GM08714 (cell line): ENCODE measurements at regions not wholly inside any gene's neighbourhood (a gene's known extent, or its start where the extent isn't known, plus 50 kb on each side); places are given as distances from the start of the nearest gene placed in this dataset.
"Not testable (repeated sequence)": the region's sequence is repeated elsewhere in the genome, so short reads cannot be mapped to it uniquely, and the experiment has no call there.

Experiments
- H3K4me3 ChIP-seq: fragments of 200-500 bp; sonication (Bioruptor generic); 2 replicates; pipeline ENCODE4 v1.5.1; 2014; ENCODE audit warnings: mild to moderate bottlenecking, low read length, inconsistent platforms
- ZNF274 ChIP-seq: IDR thresholded peaks from 2 replicates; pipeline ENCODE4 v1.6.1; 2012; ENCODE audit warnings: mild to moderate bottlenecking, low read depth, low read length

DNA sequence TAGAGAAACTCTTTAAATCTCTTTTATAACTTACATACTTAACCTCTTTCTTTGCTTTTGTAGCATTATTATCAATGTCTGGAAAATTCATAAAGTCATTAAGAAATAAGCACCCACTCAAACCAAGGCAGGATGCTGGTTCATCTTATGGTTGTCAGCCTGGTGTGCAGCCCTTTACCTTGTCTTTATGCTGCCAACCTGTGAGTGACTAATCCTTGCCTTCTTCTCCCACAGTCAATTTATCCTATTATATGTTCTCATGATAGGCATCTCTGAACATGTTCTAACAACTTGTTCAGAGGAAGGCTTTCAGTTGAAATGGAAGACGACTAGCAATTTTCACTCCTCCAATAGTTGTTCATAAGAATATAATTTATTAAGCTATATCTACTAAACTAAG is 186.9 kb upstream of the CAND1 start:
- no peak for TF ChIP-seq ZNF274
- H3K4me3 ChIP-seq: no peak overlapping the region

DNA sequence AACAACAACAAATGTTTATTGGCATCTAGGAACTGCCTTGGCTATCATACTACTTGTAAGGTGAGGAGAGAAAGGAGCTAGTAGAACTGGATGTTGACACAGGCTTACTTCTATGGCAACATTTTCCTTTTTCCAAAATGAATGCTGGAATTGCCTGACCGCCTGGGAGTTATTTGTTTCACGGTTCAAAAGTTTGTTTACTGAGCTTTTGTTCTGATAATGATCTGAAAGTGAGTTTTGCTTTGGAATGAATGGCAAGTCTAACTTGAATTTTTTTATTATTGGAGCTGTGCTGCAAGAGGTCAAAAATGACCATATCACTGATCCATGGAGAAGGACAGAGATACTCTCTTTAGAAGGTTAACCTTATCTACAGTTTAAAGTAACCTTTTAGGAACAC is 183.5 kb upstream of the CAND1 start:
- TF ChIP-seq ZNF274: no peak
- no peak overlapping the region for H3K4me3 ChIP-seq

GRCh38 chr12:67086116-67086515 is 183.0 kb upstream of the CAND1 start:
- H3K4me3 ChIP-seq: no peak overlapping the region
- TF ChIP-seq ZNF274: no peak

DNA sequence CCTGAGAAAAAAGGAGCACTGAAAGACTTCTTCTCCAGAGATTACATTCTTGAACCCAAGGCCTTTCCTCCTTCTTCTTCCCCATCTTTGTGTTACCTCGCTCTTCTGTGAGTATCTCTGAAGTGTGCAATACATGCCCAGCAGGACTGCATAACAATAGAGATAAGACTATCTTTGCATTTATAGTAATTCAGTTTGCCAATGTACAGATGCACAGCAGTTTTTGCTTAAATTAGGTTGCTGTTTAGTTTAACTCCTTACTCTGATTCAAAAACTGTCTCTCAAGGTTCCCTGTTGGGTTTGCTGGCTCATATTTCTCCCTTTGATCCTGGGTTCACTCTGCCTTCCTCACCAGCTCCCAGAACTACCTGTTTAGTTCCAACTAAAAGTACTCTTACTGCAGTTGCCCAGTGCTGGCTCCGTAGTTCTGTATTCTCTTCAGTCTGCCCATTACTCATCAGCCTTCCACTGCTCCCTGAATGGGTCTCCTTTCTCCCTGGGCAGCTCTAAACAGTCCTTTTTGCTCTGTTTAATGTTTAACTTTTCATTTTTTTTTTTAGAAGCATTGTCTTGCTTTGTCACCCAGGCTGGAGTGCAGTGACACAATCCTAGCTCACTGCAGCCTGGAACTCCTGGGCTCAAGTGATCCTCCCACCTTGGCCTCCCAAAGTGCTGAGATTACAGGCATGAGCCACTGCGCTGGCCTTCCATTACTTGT is 180.6 kb upstream of the CAND1 start:
- no peak for TF ChIP-seq ZNF274

DNA sequence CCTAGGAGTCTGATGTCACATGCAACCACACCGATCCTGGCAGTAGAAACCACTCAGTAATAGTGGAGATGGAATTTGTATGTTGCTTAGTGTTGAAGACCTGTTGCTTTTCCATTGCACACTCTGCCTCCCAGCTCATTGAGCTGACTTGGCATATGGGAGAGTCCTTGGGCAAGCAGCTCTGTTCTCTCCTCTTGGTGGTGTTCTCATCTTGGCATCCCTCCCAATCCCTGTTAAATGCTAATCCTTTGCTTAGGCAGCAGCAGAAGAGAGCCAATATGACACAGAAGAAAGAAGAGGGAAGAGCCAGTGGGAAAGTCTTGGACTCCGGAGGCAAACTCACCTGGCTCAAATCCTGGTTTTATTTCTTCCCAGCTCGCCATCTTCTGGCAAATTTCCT is 178.0 kb upstream of the CAND1 start:
- no peak for TF ChIP-seq ZNF274
- H3K4me3 ChIP-seq: no peak overlapping the region

More for the DNA sequence above, 180.6 kb upstream of the CAND1 start:
- no peak overlapping the region for H3K4me3 ChIP-seq

DNA sequence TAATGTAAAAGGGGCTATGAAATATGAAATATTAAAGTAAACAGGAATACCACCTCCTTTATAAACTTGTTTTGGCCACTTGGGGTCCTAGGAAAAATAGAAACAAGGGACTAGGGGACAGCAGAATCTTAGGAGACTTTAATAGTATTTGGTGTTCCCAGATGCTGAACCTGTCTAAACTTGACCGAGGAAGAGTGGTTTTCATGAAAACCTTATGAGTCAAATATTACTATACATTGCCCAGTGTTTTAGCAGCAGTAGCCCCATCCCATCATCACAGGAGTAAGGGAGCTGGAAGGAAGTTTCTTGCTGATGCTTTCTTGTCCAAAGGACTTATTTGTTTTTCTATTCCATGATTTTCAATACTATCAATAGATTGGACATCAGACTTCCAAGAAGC is 177.5 kb upstream of the CAND1 start:
- no peak for TF ChIP-seq ZNF274
- no peak overlapping the region for H3K4me3 ChIP-seq

GRCh38 chr12:67092934-67093333 is 176.2 kb upstream of the CAND1 start:
- H3K4me3 ChIP-seq: not testable (repeated sequence)

DNA sequence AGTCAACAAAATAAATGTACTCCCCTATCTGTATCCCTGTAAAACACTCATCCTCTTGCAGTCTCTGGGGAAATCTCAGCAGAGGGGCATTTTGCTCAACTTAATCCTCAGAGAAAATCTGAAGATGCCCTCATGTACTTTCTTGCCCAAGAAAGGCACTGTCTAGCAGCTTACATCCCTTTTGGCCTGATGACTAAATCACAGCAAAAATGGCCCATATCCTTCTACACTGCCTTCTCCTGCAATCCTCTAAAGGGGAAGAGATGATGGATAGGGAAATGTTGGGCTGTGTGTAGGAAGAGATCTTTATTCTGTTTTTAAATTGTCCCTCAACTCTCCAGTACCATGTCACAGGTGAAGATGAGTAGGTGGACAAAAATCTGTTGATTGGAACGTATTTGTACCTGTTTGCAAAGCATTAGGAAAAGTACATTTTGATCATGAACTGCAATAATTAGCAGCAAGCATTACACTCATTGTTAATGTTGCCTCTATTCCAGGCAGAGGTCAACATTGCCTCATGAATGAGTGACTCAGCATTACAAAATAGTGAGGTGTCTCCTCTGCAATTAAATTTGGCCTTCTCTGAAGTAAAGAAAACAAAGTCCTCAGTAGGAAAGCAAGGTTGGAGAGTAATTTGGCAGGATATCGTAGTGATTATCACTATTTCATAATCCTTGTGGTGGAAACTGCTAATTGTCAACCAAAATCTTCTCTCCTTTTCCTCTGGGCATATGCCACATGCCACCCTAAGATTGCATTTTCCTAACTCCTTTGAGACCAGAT is 172.4 kb upstream of the CAND1 start:
- TF ChIP-seq ZNF274: no peak
- no peak overlapping the region for H3K4me3 ChIP-seq

DNA sequence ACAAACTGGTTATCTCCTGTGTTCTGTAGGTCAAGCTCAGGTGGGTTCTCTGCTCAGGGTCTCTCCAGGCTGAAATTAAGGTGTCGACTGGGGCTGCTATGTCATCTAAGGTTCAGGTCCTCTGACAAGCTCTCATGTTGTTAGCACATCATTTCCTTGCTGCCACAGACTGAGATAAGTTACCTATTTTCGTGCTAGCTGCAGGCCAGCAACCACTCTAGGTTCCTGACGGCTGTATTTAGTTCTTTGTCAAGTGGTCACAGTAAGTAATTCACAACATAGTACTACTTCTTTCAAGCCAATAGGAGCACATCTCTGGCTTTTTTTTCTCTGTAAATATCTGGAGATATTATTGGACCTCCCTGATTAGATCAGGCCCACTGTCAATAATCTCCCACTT is 169.3 kb upstream of the CAND1 start:
- no peak for TF ChIP-seq ZNF274

DNA sequence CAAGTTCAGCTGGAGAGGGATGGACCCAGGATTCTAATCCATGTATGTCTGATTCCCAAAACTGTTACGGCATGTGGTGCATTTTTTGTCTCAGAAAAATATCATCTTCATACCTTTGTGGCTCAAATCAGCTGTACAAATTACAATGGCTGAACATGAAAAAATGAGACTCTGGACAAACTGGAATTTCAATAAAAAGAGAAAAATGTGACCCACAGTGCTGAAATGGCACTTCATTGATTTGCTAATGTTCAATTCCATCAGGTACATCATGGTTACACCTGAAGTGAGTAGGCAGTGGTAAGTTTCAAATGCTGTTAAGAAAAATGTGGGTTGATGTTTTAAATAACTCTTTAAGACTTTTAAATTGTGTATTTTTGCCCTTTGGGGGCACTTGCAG is 165.6 kb upstream of the CAND1 start:
- TF ChIP-seq ZNF274: no peak

More for the DNA sequence above, 169.3 kb upstream of the CAND1 start:
- H3K4me3 ChIP-seq: no peak overlapping the region

GRCh38 chr12:67107235-67107634 is 161.9 kb upstream of the CAND1 start:
- no peak overlapping the region for H3K4me3 ChIP-seq
- TF ChIP-seq ZNF274: no peak

More for the DNA sequence above, 165.6 kb upstream of the CAND1 start:
- no peak overlapping the region for H3K4me3 ChIP-seq

- TF ChIP-seq ZNF274: no peak
- no peak overlapping the region for H3K4me3 ChIP-seq
These were observed 161.3 kb upstream of the CAND1 start for GRCh38 chr12:67107751-67108269.

DNA sequence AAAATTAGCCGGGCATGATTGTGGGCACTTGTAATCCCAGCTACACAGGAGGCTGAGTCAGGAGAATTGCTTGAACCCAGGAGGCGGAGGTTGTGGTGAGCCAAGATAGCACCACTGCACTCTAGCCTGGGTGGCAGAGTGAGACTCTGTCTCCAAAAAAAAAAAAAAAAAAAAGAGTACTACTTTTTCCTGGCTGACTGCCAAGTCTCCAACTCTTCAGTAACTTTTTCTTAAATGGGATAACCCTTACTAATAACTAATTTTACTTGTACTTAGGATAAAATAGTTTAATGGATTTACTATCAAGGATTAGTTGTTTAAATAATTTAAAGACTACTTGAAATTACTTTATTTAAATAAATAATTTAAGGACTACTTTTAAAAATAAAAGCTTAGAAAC is 158.8 kb upstream of the CAND1 start:
- H3K4me3 ChIP-seq: not testable (repeated sequence)

GRCh38 chr12:67111182-67111581 is 158.0 kb upstream of the CAND1 start:
- no peak overlapping the region for H3K4me3 ChIP-seq
- TF ChIP-seq ZNF274: no peak

DNA sequence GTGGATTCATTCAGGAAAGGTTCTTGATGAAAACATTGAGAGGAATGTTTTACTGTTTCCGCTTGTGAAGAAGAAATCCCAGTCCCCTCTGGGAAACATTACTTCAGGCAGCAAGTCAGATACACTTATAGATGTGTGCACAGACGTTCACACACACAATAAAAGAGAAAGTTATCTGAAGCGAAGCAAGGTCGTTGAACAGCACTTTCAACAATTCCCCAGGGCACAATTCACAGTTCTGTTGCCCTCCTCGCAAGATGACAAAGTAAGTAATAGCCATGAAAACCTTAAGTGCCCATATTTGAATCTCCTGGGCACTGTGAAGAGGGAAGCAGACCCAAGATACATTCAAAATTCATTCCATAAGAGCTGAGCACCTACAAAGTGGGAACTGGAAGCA is 156.6 kb upstream of the CAND1 start:
- no peak overlapping the region for H3K4me3 ChIP-seq
- no peak for TF ChIP-seq ZNF274
